ENCODE measurements at regions not wholly inside any gene's neighbourhood (a gene's known extent, or its start where the extent isn't known, plus 50 kb on each side); places are given as distances from the start of the nearest gene placed in this dataset.

DNA sequence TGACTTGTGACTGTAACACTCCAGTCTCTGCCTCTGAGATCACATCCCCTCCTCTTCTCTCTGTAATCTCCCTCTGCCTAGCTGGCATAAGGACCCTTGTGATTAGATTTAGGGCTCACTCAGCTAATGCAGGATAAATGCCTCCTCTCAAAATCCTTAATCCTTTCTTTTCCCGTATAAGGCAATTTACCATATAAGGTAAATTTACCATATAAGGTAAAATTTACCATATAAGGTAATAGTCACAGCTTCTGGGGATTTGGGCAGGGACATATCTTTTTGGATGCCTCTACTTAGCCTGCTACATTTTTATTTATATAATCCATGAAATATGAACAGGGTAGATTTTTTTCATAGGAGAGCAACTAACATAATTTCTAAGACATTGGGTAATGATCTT, 318.0 kb upstream of the PUM3 start:
- DNase-seq, result no peak

DNA sequence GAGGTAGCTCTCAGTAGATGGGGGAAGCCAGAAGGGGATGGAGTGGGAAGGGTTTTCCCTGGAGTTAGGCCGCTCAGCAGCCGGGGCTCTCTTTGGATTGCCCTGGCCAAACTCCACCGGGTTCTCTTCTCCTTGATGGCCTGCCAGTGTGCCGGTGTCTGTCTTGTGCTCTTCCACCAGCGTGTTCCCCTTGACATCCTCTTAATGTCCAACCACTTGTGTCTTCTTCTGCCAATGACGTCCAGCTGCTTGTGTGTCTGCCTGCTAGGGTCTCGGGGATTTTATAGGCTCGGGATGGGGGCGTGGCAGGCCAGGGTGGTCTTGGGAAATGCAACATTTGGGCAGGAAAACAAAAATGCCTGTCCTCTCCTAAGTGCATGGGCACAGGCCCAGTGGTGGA, 313.1 kb upstream of the PUM3 start:
- DNase-seq, result no peak

DNA sequence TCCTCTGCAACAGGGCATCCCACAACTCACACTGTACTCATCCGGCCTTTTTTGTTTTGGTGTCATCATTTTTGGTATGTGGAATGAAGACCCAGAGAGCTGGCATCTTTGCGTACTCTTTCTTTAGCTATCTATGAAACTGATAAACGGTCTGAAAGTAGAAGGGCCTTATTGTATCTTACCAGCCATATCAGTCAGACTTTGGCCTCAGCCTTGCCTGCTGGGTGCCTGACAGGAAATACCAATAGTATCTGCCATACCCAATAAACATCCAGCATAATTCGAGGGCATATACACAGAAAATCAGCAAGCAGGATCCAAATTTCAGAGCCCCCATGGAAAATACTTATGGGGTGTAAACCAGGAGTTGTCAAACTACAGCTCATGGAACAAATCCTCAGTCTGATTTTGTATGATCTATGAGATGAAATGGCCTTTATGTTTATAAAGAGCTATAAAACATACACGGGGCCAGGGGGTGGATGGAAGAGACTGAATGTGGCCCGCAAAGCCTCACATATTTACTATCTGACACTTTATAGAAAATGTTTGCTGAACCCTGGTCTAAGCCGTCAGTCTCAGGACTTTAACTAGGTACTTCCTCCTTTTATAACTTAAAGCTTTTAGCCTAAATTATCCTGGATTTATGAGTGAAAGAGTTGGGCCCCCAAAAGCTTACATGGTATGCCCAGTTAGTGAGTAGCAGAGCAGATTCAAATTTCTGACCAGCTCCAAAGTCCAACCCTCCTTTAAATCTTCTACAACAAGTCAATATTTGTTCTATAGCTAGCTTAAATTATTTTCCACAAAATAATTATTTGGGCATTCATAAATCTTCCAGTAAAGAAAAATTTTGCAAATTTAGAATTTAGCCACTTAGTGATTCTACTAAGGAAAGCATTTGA, 308.0 kb upstream of the PUM3 start:
- DNase-seq, result no peak

DNA sequence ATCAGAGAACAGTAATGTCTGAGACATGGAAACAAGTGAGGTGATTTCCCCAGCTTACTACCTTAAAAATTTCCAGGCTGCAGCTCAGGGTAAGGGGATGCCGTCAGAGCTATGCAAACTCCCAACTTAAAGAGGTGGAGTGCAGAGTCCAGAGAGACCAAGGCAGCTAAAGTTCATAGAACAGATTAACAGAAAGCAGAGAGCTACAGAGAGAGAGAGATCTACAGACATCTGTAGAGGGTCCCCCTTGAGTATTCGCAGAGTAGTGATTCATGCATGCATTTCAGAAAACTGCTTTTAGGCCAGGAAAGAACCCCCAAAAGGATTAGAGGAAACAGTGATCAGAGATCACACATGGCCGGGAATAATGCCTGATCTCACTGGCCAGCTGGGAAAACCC, 306.2 kb upstream of the PUM3 start:
- no peak for DNase-seq

DNA sequence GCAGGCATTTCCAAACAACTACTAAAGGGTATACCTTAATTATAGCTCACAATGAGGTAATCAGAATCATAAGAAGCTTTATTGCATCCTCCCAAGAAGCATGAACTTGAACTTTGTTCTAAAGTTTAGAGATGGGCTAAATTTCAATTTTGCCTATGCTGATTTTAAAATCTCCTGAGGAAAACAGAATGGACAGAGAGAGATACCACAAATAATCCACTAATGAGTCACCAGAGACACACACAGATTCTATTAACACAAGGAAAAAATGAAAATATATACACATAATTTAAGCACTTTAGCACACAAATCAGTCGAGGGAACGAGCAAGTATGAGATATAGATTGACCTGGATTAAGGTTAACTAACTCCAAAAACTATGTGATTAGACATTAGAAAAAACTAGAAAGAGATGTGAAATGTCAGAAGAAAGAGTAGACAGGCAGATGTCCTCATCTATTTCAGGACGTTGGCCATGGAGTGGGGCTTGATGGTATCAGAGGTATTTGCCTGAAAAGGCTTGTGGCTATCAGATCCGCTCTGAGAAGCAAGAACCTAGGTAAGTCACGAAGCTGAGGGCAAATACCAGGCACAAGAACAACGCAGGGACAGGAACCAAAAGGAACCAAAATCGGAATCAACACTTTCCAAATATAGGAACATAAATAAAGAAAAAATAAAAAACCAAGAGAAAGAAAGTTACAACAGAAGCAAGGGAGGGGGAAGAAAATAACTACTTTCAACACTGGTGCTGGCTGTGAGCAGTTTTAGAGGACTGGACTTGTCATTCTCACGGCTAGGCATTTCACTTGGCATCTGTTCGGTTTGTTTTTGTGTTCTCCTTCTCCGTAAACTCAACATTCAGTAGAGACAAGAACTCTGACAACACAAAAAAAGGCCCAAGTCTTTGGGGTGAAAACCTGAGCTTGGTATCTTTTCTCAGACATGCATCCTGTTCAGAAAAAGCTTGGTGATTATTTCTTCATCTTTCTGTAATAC, 294.6 kb upstream of the PUM3 start:
- no peak for DNase-seq

DNA sequence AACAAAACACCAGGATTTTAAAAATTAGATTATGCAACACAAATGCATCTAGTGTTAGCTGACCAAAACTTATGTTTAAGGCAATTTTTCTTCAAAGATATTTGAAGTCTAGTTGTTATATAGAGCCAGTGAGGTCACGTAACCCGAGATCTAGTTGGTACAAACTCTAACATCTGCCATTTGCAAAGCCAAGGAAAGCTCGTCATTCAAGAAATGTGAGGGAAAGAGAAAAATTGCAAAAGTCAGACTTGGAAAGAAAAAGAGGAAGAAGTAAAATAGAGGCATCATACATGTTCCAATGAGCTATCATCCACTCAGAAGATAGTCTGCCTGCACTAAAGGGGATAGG, 293.4 kb upstream of the PUM3 start:
- no peak for DNase-seq

DNA sequence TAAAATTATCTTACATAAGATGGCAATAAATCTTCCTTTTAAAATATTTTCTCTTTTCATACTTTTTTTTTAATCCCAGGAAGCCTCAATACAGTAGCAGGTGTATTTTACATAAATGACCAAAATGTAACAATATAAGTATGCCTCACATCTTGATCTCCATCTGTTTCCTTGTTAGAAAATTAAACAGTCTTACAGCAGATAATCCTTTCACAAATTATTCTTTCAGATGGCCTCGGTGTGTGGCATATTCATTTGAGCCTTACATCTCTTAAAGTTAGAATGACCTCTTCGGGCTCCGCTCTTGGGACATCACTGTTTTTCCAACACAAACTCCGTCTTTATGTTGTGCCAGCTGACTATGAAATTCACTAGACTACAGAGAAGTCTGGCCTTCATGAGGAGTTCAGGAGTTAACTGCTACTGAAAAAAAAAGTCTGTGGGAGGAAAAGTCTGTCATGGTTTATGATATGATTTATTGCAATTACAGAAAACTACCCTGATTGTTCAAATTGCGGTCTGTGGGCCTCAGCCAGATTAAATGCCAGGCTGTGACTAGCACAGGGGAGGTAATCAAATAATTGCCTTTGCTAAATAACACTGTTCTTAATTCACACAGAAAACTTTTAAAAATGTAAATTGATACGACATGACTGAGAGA, 292.9 kb upstream of the PUM3 start:
- no peak for DNase-seq

DNA sequence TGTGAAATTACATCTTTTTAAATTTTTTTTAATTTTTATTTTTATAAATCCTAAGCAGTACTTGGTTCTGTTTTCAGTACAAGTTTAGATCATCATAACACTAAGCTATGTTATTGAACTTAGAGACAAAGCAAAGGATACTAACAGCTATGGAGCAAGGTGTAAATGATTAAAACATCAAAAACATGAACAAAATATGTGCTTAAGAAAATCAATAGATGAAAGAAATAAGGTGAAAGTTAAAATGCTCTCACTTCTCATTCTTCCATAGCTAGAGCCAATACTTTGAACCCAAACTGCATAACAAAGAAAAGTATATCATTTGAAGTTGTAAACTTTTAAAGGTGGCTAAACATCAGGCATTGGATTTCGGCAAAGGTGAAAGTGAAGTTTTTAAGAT, 292.3 kb upstream of the PUM3 start:
- no peak for DNase-seq

DNA sequence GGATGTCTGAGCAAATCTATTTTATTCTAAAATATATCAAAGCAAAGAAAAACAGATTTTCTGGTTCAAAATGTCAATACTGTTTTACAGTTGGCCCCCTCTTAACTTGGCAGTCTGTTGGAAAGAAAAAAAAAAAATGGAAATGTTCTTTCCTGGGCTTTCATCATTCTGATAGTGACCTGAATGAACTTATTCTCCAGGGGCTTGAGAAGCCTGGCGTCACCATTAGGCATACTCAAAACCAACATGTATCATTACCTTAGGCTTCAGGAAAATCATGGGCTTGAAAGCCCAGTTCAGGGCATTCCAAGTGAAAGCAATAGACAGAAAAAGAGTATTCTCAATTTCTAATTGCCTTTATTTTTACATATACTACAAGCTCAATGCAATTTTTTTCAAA, 283.7 kb upstream of the PUM3 start:
- DNase-seq, result no peak

DNA sequence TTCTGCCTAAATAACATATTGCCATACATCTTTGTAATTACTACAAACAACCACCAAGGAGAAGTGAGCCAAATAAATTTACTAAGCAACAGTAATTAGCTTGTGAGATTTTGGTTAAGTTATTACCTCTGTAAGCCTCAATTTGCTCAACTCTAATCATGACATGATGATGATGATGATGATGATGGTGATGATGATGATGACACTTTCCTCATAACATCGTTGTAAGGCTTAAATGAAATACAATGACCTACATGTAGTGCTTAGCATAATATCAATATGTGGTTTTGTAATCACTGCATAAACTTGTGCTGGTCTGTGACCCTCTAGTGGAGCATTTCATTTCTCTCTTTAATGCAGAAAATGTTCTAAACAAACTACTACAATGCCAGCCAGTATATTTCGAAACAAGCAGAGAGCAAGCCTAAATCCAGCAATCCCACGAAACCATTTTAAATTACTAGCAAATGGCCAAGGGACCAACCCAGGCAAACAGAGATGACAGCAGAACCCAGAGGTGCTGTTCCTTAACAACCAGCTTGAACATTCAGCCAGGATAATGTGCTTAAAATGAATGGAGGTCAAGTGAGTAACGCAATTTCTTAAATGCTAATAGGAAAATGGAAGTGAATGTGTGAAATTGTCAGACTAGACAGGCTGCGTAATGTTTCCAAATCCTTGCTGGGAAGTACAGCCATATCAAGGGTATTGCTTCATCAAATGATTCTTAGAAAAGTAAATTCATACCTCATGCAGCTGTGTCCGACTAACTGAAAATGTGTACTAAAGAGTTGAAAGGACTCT, 281.9 kb upstream of the PUM3 start:
- no peak for DNase-seq

DNA sequence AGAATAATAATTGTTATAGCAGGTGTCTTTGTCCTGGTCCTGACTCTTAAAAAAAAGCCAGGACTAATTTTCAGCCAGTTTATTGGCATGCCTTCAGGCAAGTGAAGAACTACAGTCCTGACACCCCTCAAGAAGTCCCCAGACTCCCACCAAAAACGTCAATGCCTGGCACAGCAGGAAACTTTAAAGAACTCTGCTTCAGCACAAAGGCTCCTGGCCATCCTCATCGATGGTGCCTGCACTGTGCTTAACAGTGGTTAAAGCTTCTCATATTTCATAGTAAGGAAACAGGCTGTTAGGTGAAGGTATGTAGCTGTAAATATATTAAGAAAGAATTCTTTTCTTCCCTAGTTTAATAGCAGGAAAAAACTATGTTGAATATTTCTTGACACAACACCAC, 280.1 kb upstream of the PUM3 start:
- no peak for DNase-seq

DNA sequence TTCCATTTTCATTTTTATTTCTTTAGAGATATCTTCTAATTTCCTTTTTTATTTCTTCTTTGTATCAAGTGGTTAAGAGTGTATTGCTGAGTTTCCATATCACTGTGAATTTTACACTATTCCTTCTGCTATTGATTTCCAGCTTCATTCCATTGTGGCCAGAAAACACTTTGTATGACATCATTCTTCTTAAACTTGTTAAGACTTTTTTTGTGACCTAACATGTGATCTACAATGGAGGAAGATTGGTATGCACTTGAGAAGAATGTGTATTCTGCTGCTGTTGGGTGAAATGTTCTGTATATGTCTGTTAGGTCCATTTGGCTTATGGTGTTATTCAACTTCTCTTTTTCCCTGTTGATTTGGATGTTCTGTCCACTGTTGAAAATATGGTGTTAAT, 274.2 kb upstream of the PUM3 start:
- no peak for DNase-seq

DNA sequence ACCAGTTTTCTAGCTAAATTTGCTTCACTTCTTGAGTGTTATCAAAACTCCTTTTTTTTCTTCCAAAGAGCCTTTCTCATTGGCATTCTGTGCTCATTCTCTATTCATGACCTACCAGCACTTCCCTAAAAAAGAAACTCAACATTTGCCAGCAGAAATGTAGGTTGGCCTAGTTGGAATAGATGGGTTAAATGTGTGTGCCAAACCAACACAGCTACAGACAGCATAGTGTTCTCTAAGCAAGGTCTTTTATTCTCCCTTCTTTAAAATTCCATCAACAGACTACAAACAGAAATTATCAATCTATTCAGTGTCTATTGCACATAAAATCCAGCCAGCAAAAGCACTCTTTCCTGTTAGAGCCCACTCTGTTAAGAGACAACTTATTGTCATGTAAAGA, 255.8 kb upstream of the PUM3 start:
- no peak for DNase-seq

DNA sequence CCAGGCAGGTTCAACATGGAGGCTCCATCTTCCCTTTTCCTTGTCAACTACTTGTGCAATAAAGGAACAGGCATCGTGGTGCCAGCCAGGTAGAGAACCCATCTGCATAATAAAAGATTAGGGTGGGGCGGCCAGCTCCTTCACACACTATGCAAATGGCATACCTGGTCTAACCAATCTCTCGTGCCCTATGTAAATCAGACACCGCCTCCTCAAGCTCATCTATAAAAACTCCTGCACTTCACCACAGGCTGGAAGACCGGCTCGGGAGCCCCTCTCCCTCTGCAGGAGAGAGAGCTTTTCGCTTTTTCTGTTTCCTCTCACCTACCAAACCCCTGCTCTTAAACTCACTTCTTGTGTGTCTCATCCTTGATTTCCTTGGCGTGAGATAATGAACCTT, 244.3 kb upstream of the PUM3 start:
- no peak for DNase-seq

DNA sequence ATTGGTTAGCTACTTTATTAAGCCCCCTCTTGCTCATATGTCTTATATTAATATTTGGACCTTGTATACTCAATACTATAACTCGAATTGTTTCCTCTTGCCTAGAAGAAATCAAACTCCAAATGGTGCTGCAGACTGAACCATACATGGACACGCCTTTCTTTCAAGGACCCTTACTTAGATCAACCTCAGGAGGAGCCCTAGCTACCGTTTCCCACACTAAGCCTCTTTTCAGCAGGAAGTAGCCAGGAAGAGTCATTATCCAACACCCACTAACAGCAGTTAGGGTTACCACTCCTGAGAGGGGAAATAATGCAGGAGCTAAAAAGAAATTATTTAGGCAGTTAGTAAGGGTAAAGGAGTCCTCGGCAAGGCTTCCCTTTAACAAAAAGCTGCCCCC, 243.8 kb upstream of the PUM3 start:
- no peak for DNase-seq

DNA sequence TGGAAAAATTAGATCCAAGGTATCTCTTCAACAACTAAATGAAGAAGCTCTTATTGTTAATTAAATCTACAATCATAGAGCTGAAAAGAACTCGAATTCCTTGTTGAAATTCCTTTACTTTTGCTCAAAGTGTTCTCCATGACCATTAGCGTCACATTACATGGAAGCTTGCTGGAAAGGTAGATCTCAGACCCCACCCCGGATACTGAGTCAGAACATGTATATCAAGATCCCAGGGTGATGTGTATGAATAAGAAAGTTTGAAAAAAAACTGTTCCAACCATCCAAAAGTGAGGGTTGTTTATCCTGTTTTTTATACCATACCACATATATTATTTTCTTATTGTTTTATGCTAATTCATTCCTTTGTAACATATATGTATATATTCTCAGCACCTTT, 237.1 kb upstream of the PUM3 start:
- DNase-seq, result no peak

DNA sequence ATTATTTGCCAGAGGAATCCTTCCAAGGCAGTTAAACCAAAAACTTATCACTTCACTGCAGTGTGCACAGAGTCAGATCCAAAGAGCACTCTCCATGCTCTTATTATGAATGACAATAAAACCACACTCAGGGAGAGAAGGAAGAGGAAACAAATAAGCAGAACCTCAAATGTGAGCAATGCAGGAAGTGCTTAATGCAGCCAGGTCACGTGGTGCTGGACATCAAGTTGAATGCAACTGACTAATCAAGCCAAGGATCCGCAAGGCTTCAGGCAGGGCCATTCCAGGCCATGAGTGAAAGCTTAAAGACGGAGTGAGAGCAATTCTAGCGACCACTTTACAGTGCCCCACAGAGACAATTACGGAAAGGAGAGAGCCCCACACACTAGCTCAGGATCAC, 230.4 kb upstream of the PUM3 start:
- no peak for DNase-seq

DNA sequence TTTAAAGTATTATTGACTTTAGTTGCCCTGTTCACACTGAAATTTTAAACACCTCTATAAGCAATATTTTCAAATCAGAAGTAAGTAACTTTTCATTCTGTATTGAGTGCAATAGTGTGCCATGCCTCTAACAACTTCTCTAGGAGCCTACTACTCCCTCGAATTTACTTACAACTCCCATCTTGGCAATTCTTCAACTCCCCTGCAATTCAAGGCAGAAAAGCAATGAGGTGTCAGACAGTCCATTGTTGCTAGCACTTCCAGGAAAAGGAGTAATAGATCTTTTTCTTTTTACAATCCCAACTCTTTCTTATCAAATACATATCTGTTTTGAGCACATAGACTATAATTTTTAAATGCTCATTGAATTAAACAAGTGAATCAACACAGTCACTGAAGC, 222.7 kb upstream of the PUM3 start:
- no peak for DNase-seq

DNA sequence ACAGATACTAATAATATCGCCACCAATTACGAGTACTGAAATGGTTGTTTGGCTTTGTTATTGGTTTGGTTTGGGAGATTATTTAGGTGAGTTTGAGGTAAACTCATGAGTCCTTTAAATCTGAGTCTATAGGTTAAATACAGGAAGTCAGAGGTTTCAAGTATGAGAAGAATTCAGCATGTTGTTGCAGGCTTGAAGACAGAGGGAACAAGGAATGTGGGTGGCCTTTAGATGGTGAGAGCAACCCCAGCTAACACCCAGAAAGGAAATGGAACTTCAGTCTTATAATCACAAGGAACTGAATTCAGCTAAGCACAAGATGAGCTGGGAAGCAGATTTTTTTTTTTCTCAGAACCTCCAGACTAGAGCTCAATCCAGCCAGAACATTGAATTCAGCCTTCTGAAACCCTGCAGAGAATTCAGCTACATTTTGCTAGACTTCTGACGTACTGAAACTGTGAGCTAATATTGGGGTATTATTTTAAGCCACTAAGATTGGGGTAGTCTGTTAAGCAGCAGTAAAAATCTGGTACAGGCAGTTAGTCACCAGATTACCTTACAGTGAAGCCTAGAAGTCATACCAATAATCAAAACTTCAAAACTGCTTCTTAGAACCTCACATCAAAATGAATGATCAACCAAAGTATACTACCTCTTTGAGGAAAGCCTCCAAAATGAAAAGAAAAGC, 216.0 kb upstream of the PUM3 start:
- DNase-seq, result no peak

DNA sequence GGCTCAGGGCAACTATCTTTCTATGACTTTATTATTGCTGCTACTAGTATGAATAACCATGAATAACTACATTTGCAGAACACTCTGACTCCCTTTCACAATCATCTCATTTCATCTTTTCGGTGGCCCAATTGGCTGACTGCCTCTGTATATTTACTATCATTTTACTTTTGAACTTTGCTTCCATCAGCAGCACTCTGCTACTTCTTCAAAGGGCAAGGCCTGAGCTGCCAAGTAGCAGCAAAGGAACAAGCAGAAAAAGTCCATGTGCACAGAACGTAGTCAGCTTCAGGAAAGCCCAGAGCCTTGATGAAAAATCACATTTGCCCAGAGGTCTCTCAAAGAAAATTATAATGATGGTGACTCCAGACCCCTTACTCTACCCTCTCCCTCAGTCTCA, 214.5 kb upstream of the PUM3 start:
- no peak for DNase-seq

DNA sequence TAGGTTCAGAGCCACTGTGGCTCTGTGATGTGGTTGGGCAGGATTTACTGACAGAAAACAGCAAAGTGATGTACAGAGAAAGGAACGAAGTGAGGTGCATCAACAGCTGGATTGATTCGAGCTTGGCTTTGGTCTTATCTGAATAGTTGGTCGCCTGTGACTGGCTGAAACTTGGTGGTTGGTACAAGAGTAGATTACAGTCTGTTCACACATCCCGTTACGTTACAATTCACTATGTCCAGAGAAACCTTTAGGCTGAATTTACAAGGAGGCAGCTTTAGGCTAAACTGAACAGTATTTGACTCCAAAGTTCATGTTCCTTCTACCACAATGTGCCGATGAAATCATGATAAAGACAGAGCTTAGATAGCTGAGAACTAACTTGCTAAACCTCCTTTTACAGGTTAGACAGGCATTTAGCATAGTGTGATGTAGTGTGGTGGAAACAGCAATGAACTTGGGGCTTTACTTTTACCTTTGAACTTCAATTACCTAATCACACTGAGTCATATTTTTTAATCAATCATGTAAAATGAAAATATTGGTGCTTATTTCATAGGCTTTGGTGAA, 210.2 kb upstream of the PUM3 start:
- no peak for DNase-seq

DNA sequence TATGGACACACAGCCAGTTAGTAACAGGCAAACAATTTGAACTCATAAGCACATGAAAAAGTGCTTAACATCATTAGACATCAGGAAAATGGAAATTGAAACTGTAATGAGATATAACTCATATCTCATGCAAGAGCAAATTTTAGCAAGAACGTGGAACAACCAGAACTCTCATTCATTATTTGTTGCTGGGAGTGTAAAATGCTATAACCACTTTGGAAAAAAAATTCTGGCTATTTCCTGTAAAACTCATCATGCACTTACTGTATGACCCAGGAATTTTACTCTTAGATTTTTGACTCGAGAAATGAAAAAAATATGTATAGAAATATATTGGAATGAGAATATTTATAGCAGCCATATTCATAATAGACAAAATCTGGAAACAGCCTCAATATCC, 205.7 kb upstream of the PUM3 start:
- no peak for DNase-seq

Data from NCI-H1436 treated with DMSO at 0.1 percent for 48 hours (cell line).